Upper lobe of right lung (tissue), 1 donor: ENCODE measurements at regions not wholly inside any gene's neighbourhood (a gene's known extent, or its start where the extent isn't known, plus 50 kb on each side); places are given as distances from the start of the nearest gene placed in this dataset.
"Not testable (repeated sequence)": the region's sequence is repeated elsewhere in the genome, so short reads cannot be mapped to it uniquely, and the experiment has no call there.

ENCODE experiments used
- ATAC-seq: fragments of 200-7000 bp; cut with Tn5 transposase; one replicate; pipeline ENCODE4 v1.9.1; 2020; ENCODE audit warnings: mild to moderate bottlenecking, moderate library complexity
- DNase-seq: peaks from one replicate; pipeline ENCODE4 v3.0.0-alpha.2; 2020
- H3K27ac ChIP-seq: fragments of 200-600 bp; one replicate; pipeline ENCODE4 v1.8.0; 2022
- H3K27me3 ChIP-seq: fragments of 200-600 bp; one replicate; pipeline ENCODE4 v1.8.0; 2022; ENCODE audit warnings: mild to moderate bottlenecking
- H3K36me3 ChIP-seq: fragments of 200-600 bp; one replicate; pipeline ENCODE4 v1.8.0; 2022
- H3K4me1 ChIP-seq: fragments of 200-600 bp; one replicate; pipeline ENCODE4 v1.8.0; 2022
- H3K4me3 ChIP-seq: fragments of 200-600 bp; one replicate; pipeline ENCODE4 v1.8.0; 2022; ENCODE audit warnings: mild to moderate bottlenecking
- H3K9me3 ChIP-seq: fragments of 200-600 bp; one replicate; pipeline ENCODE4 v1.8.0; 2022
- intact Hi-C: fragments of 100-400 bp; cut with DNase I; formaldehyde crosslinking; loops from one replicate; pipeline ENCODE4 v1.11.0; 2022
- TF ChIP-seq, protein P1 (sequence below): fragments of 200-600 bp; IDR thresholded peaks from one replicate; pipeline ENCODE4 v1.8.0; 2022; ENCODE audit warnings: antibody characterized with exemption
- donor health status: DM: no; HTN: yes; CAD: no; lungs with severe emphysema.

GRCh38 chr9:78091731-78092130, 60.1 kb upstream of the GNAQ start:
- Histone ChIP-seq H3K4me3 (no peak overlapping the region), H3K27ac (no peak overlapping the region), H3K9me3 (no peaks in the 10 kb centered on the region), H3K4me1 (no peaks in the 10 kb centered on the region), H3K27me3 (no peaks in the 10 kb centered on the region), H3K36me3 (no peaks in the 10 kb centered on the region)
- TF ChIP-seq, protein P1, sequence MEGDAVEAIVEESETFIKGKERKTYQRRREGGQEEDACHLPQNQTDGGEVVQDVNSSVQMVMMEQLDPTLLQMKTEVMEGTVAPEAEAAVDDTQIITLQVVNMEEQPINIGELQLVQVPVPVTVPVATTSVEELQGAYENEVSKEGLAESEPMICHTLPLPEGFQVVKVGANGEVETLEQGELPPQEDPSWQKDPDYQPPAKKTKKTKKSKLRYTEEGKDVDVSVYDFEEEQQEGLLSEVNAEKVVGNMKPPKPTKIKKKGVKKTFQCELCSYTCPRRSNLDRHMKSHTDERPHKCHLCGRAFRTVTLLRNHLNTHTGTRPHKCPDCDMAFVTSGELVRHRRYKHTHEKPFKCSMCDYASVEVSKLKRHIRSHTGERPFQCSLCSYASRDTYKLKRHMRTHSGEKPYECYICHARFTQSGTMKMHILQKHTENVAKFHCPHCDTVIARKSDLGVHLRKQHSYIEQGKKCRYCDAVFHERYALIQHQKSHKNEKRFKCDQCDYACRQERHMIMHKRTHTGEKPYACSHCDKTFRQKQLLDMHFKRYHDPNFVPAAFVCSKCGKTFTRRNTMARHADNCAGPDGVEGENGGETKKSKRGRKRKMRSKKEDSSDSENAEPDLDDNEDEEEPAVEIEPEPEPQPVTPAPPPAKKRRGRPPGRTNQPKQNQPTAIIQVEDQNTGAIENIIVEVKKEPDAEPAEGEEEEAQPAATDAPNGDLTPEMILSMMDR = no peak
- ATAC-seq (no peak), DNase-seq (no peak)
- intact Hi-C loops = no loop called here

DNA sequence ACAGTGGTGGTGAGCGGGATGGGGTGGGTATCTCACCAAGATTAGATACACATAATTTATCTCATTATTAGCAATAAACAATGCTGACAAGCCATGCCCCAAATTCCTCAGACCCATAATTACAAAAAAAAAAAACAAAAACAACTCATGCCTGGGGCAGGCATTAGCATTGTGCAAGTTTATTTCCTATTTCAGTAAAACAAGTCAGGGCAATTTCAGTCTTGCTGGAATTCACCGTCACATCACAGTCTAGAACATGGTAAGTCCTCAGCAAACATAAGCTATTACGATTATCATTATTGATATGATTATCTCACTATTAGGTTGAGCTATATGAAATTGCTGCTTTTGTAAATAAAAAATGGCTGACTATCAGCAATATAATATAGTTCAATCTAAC, 57.5 kb upstream of the GNAQ start:
- TF ChIP-seq, protein P1 = no peak
- intact Hi-C loops = no loop called here
- Histone ChIP-seq H3K9me3 (no peaks in the 10 kb centered on the region), H3K4me3 (no peak overlapping the region), H3K27ac (no peak overlapping the region), H3K27me3 (no peaks in the 10 kb centered on the region), H3K4me1 (no peaks in the 10 kb centered on the region), H3K36me3 (no peaks in the 10 kb centered on the region)
- ATAC-seq = no peak
- DNase-seq = no peak

DNA sequence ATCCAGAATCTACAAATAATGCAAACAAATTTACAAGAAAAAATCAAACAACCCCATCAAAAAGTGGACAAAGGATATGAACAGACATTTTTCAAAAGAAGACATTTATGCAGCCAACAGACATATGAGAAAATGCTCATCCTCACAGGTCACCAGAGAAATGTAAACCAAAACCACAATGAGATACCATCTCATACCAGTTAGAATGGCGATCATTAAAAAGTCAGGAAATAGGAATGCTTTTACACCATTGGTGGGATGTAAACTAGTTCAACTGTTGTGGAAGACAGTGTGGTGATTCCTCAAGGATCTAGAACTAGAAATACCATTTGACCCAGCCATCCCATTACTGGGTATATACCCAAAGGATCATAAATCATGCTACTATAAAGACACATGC, 56.6 kb upstream of the GNAQ start:
- H3K36me3 ChIP-seq, DNase-seq, ATAC-seq, H3K9me3 ChIP-seq, H3K4me1 ChIP-seq, H3K27me3 ChIP-seq, intact Hi-C loops, H3K27ac ChIP-seq, H3K4me3 ChIP-seq: not testable (repeated sequence)
